Skeletal muscle satellite cell (primary cell): ENCODE measurements at regions not wholly inside any gene's neighbourhood (a gene's known extent, or its start where the extent isn't known, plus 50 kb on each side); places are given as distances from the start of the nearest gene placed in this dataset.

Source experiments
- H3K27me3 ChIP-seq: 2 replicates; pipeline ENCODE4 v1.7.0; 2013; ENCODE audit warnings: low read length; ENCODE audit not compliant: control insufficient read depth, insufficient read depth
- H3K36me3 ChIP-seq: 2 replicates; pipeline ENCODE4 v1.7.0; 2013; ENCODE audit warnings: mild to moderate bottlenecking, control low read depth, low read length; ENCODE audit not compliant: insufficient read depth
- H3K4me1 ChIP-seq: 2 replicates; pipeline ENCODE4 v1.7.0; 2013; ENCODE audit warnings: low read length; ENCODE audit not compliant: control insufficient read depth, insufficient read depth
- H3K4me2 ChIP-seq: 2 replicates; pipeline ENCODE4 v1.7.0; 2013; ENCODE audit warnings: mild to moderate bottlenecking, low read length
- H3K4me3 ChIP-seq: 2 replicates; pipeline ENCODE4 v1.7.0; 2013; ENCODE audit warnings: low read length
- H3K9ac ChIP-seq: 2 replicates; pipeline ENCODE4 v1.7.0; 2013; ENCODE audit warnings: mild to moderate bottlenecking, low read depth, low read length, moderate library complexity
- H3K9me3 ChIP-seq: replicated peaks from 2 replicates; pipeline ENCODE4 v1.7.0; 2013; ENCODE audit warnings: mild to moderate bottlenecking, control low read depth, low read length

- no peaks in the 10 kb centered on the region for H3K9me3 ChIP-seq
- no peak overlapping the region for H3K4me2 ChIP-seq
- H3K9ac ChIP-seq: no peak overlapping the region
- H3K4me1 ChIP-seq: peaks cover 7% of the 10 kb centered on the region
- peaks cover 59% of the 10 kb centered on the region for H3K27me3 ChIP-seq
- no peaks in the 10 kb centered on the region for H3K36me3 ChIP-seq
- no peak overlapping the region for H3K4me3 ChIP-seq
Observed at GRCh38 chr10:78713659-78714058, 355.1 kb upstream of the ZMIZ1 start.

GRCh38 chr10:78714225-78714624, 354.5 kb upstream of the ZMIZ1 start:
- peaks cover 54% of the 10 kb centered on the region for H3K27me3 ChIP-seq
- no peak overlapping the region for H3K4me2 ChIP-seq
- no peaks in the 10 kb centered on the region for H3K9me3 ChIP-seq
- peaks cover 7% of the 10 kb centered on the region for H3K4me1 ChIP-seq
- H3K4me3 ChIP-seq: no peak overlapping the region
- H3K36me3 ChIP-seq: no peaks in the 10 kb centered on the region
- H3K9ac ChIP-seq: no peak overlapping the region

DNA sequence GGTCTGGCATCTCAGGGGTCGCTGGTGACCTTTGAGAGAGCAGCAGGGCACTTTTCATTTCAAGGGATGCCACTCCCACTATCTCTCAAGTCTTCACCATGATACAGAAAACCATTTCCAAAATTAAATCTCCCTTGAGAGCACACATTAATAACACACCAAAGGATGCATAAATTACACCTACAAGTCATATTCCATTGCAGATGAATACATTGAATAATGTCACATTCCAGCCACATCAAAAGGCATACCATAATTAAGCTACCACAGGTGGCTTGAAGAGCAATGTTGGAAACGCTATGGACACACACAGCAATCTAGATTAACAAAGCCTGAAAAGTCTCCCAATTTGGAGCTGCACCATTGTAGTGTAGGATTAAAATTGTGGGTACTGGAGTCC, 353.3 kb upstream of the ZMIZ1 start:
- Histone ChIP-seq H3K4me1 (peaks cover 7% of the 10 kb centered on the region), H3K27me3 (peaks cover 45% of the 10 kb centered on the region), H3K36me3 (no peaks in the 10 kb centered on the region), H3K9me3 (no peaks in the 10 kb centered on the region), H3K4me2 (no peak overlapping the region), H3K9ac (no peak overlapping the region), H3K4me3 (no peak overlapping the region)

- no peaks in the 10 kb centered on the region for H3K9me3 ChIP-seq
- H3K9ac ChIP-seq: no peak overlapping the region
- no peaks in the 10 kb centered on the region for H3K36me3 ChIP-seq
- H3K27me3 ChIP-seq: peaks cover 46% of the 10 kb centered on the region
- H3K4me1 ChIP-seq: peaks cover 7% of the 10 kb centered on the region
- no peak overlapping the region for H3K4me2 ChIP-seq
- no peak overlapping the region for H3K4me3 ChIP-seq
Observed at GRCh38 chr10:78716043-78716660, 352.6 kb upstream of the ZMIZ1 start.

DNA sequence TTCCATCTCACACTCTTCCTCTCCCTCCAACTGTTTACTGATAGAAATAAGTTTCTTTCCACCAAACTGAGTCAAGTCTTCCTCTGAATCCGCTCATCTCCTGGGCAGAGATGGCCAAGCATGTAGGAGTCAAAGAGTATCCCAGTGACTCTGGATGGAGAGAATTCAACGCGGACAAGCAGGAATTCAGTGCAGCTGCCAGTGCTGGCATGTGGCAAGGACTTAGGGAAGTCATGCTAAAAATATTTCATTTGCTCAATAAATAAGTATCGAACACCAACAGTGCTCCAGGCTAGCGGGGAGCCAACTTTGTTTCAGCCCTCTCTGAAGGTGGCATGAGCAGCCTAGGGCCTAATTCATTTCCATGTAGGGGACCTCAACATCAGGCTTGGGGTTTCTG, 351.6 kb upstream of the ZMIZ1 start:
- H3K4me2 ChIP-seq: no peak overlapping the region
- peaks cover 7% of the 10 kb centered on the region for H3K4me1 ChIP-seq
- H3K9ac ChIP-seq: no peak overlapping the region
- H3K36me3 ChIP-seq: no peaks in the 10 kb centered on the region
- no peaks in the 10 kb centered on the region for H3K9me3 ChIP-seq
- H3K4me3 ChIP-seq: no peak overlapping the region
- H3K27me3 ChIP-seq: peaks cover 44% of the 10 kb centered on the region

DNA sequence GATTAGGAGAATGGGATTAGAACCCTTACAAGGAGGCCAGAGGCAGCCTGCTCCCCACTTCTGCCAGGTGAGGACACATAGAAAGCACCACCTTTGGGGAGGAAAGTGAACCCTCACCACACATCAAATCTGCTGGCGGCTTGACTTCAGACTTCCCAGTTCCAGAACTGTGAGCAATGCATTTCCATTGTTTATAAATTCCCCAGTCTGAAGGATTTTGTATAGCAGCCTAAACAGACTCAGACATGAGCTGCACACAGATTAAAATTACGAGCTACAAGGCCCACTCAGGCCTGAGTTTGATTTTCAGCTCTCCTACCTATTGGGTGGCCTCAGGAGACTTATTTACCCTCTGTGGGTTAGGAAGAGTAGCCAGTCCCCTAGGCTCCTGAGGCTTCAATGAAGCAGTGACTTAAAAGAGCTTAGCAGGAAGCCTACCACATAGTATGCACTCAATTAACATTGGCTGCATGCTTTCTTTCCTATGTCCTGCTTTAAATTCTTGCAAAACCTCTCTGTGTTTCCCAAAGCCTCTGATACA, 350.7 kb upstream of the ZMIZ1 start:
- H3K9me3 ChIP-seq: no peaks in the 10 kb centered on the region
- no peak overlapping the region for H3K4me2 ChIP-seq
- H3K27me3 ChIP-seq: peaks cover 41% of the 10 kb centered on the region
- H3K36me3 ChIP-seq: no peaks in the 10 kb centered on the region
- peaks cover 7% of the 10 kb centered on the region for H3K4me1 ChIP-seq
- H3K9ac ChIP-seq: no peak overlapping the region
- H3K4me3 ChIP-seq: no peak overlapping the region

DNA sequence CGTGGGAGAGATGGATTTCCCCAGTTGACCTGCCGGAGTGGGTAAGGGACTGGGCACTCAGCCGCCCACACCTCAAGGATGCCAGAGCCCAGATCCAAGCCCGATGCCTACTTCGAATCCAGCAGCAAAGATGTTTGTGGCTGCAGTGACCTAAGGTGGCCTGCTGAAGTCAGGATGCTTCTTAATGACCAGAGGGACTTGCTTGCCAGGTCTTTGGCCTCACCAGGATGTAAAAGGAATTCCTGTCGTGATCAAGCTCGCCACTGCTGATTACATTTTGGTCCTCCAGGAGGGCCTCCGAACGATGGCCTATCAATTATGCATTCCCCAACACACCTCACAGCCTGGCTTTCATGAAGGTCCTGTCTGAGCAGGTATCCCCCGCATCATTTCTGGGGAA, 349.5 kb upstream of the ZMIZ1 start:
- Histone ChIP-seq H3K4me3 (no peak overlapping the region), H3K9me3 (no peaks in the 10 kb centered on the region), H3K4me1 (peaks cover 7% of the 10 kb centered on the region)

GRCh38 chr10:78720091-78720490, 348.7 kb upstream of the ZMIZ1 start:
- no peak overlapping the region for H3K4me3 ChIP-seq
- peaks cover 56% of the 10 kb centered on the region for H3K27me3 ChIP-seq
- H3K4me1 ChIP-seq: peaks cover 7% of the 10 kb centered on the region
- H3K9me3 ChIP-seq: no peaks in the 10 kb centered on the region
- no peak overlapping the region for H3K4me2 ChIP-seq
- no peaks in the 10 kb centered on the region for H3K36me3 ChIP-seq
- H3K9ac ChIP-seq: no peak overlapping the region

More for the DNA sequence above, 349.5 kb upstream of the ZMIZ1 start:
- Histone ChIP-seq H3K4me2 (no peak overlapping the region), H3K27me3 (peaks cover 48% of the 10 kb centered on the region), H3K36me3 (no peaks in the 10 kb centered on the region), H3K9ac (no peak overlapping the region)

DNA sequence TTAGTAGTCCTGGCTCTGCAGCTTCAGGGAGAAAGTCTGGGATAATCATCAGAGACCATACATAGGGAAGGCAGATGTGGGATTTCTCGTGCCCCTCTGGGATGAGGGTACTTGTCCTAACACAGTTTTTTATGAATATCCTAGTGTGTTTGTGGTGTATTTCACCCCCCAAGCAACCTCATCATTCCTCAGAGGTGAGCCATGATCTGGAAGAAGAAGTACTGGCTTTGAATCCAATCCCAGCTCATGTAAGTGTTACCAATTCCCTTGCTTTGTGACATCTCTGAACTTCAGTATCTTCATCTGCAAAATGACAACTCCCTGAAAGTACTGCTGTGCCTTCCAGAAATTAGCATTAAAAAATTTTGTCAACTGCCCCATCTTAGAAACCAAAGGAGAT, 347.5 kb upstream of the ZMIZ1 start:
- H3K4me3 ChIP-seq: no peak overlapping the region
- no peak overlapping the region for H3K9ac ChIP-seq
- H3K36me3 ChIP-seq: no peaks in the 10 kb centered on the region

GRCh38 chr10:78724846-78725245, 343.9 kb upstream of the ZMIZ1 start:
- Histone ChIP-seq H3K4me2 (no peak overlapping the region), H3K36me3 (no peaks in the 10 kb centered on the region), H3K9ac (no peak overlapping the region), H3K4me1 (no peaks in the 10 kb centered on the region), H3K4me3 (no peak overlapping the region), H3K27me3 (peaks cover 78% of the 10 kb centered on the region), H3K9me3 (no peaks in the 10 kb centered on the region)

More for the DNA sequence above, 347.5 kb upstream of the ZMIZ1 start:
- peaks cover 58% of the 10 kb centered on the region for H3K27me3 ChIP-seq
- no peak overlapping the region for H3K4me2 ChIP-seq
- H3K4me1 ChIP-seq: peaks cover 7% of the 10 kb centered on the region
- H3K9me3 ChIP-seq: no peaks in the 10 kb centered on the region

DNA sequence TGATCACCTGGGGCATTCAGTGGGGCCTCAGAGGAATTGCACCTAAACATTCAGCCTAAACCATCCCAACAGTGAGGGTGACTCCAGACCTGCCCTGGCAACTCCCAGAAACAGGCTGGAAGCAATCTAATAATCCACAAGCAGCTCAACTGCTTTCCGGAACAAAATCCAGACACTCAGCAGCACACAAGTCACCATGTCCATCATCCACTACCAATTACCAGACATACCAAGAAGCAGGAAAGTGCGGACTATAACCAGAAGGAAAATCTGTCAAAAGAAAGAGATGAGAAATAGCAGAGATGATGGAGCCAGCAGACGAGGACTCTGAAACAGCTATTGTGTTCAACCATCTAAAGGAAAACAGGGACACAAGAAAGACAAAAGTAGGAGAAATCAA, 342.6 kb upstream of the ZMIZ1 start:
- Histone ChIP-seq H3K36me3 (no peaks in the 10 kb centered on the region), H3K4me1 (no peaks in the 10 kb centered on the region), H3K4me2 (no peak overlapping the region), H3K9me3 (no peaks in the 10 kb centered on the region), H3K27me3 (peaks cover 81% of the 10 kb centered on the region), H3K9ac (no peak overlapping the region), H3K4me3 (no peak overlapping the region)

- no peaks in the 10 kb centered on the region for H3K9me3 ChIP-seq
- no peak overlapping the region for H3K4me2 ChIP-seq
- H3K9ac ChIP-seq: no peak overlapping the region
- no peaks in the 10 kb centered on the region for H3K4me1 ChIP-seq
- no peaks in the 10 kb centered on the region for H3K36me3 ChIP-seq
- no peak overlapping the region for H3K4me3 ChIP-seq
- H3K27me3 ChIP-seq: peaks cover 85% of the 10 kb centered on the region
Observed at GRCh38 chr10:78727251-78727650, 341.5 kb upstream of the ZMIZ1 start.
